HG03469 (cell line): ENCODE measurements at regions not wholly inside any gene's neighbourhood (a gene's known extent, or its start where the extent isn't known, plus 50 kb on each side); places are given as distances from the start of the nearest gene placed in this dataset.

Source experiments
- ATAC-seq: cut with Tn5 transposase; IDR thresholded peaks from one replicate; pipeline ENCODE4 v1.9.1; 2021; ENCODE audit warnings: mild to moderate bottlenecking, moderate library complexity, moderate number of reproducible peaks; ENCODE audit not compliant: unreplicated experiment

- ATAC-seq = no peak
These were observed 318.5 kb downstream of the ALG10 start for GRCh38 chr12:34340534-34341361.

- no peak for ATAC-seq
These were observed 319.1 kb downstream of the ALG10 start for GRCh38 chr12:34341362-34341733.

- no peak for ATAC-seq
These were observed 319.8 kb downstream of the ALG10 start for GRCh38 chr12:34342048-34342447.

- ATAC-seq = no peak
These were observed 321.0 kb downstream of the ALG10 start for GRCh38 chr12:34343345-34343744.

- no peak for ATAC-seq
These were observed 321.5 kb downstream of the ALG10 start for GRCh38 chr12:34343766-34344165.

- ATAC-seq = no peak
These were observed 322.7 kb downstream of the ALG10 start for GRCh38 chr12:34344851-34345522.

- no peak for ATAC-seq
These were observed 323.5 kb downstream of the ALG10 start for GRCh38 chr12:34345801-34346200.

GRCh38 chr12:34346372-34347034 is 324.2 kb downstream of the ALG10 start:
- no peak for ATAC-seq

- no peak for ATAC-seq
These were observed 325.1 kb downstream of the ALG10 start for GRCh38 chr12:34347367-34347766.

GRCh38 chr12:34348064-34348463 is 325.8 kb downstream of the ALG10 start:
- no peak for ATAC-seq

GRCh38 chr12:34348836-34349672 is 326.8 kb downstream of the ALG10 start:
- ATAC-seq = no peak

GRCh38 chr12:34349673-34349961 is 327.3 kb downstream of the ALG10 start:
- ATAC-seq = no peak

GRCh38 chr12:34350092-34351041 is 328.1 kb downstream of the ALG10 start:
- ATAC-seq = no peak

GRCh38 chr12:34352098-34352497 is 329.8 kb downstream of the ALG10 start:
- no peak for ATAC-seq

- no peak for ATAC-seq
These were observed 332.2 kb downstream of the ALG10 start for GRCh38 chr12:34354239-34355200.

- no peak for ATAC-seq
These were observed 334.1 kb downstream of the ALG10 start for GRCh38 chr12:34356233-34356987.

- no peak for ATAC-seq
These were observed 335.5 kb downstream of the ALG10 start for GRCh38 chr12:34357791-34358190.

GRCh38 chr12:34358198-34358597 is 335.9 kb downstream of the ALG10 start:
- ATAC-seq = no peak
